ENCODE measurements at regions not wholly inside any gene's neighbourhood (a gene's known extent, or its start where the extent isn't known, plus 50 kb on each side); places are given as distances from the start of the nearest gene placed in this dataset.

- DNase-seq, result no peak
- no peak overlapping the region for H3K4me2 ChIP-seq (ENCODE audit: low read length)
- H3K27me3 ChIP-seq (ENCODE audit: insufficient read depth, low read length), result no peaks in the 10 kb centered on the region
- H3K9me3 ChIP-seq (ENCODE audit: insufficient read depth, low read depth, low read length), result no peaks in the 10 kb centered on the region
- no peak overlapping the region for H2BK12ac ChIP-seq (ENCODE audit: low read length)
- H3K79me1 ChIP-seq (ENCODE audit: low read length), result peaks cover 9% of the 10 kb centered on the region
- H3K23ac ChIP-seq (ENCODE audit: low read length), result no peak overlapping the region
- no peak overlapping the region for H2BK5ac ChIP-seq (ENCODE audit: low read depth, low read length, poor library complexity)
- H4K12ac ChIP-seq (ENCODE audit: low read depth, low read length), result no peak overlapping the region
- H2AK5ac ChIP-seq (ENCODE audit: low read length), result no peak overlapping the region
- no peak overlapping the region for H3K18ac ChIP-seq (ENCODE audit: low read length)
- no peak overlapping the region for H3K4me3 ChIP-seq (ENCODE audit: low read depth, low read length)
- H3K79me2 ChIP-seq (ENCODE audit: control insufficient read depth, insufficient read depth, low read length, poor library complexity), result no peaks in the 10 kb centered on the region
- H2AFZ ChIP-seq (ENCODE audit: insufficient read depth, low read length, poor library complexity), result no peak overlapping the region
- no peak overlapping the region for H2BK120ac ChIP-seq (ENCODE audit: insufficient read depth, low read length, poor library complexity)
- no CpG with 5 or more reads among the region's 3 CpGs for WGBS (ENCODE audit: extremely low coverage, insufficient coverage, insufficient read length)
- H3K4ac ChIP-seq (ENCODE audit: low read depth, low read length), result no peak overlapping the region
- no peaks in the 10 kb centered on the region for H3K36me3 ChIP-seq (ENCODE audit: control insufficient read depth in 1 of 2, insufficient read depth in 2 of 2, low read length in 2 of 2)
- no peak overlapping the region for H3K9ac ChIP-seq (ENCODE audit: low read length)
- no peak overlapping the region for H4K91ac ChIP-seq (ENCODE audit: low read depth, low read length)
- no peak overlapping the region for H3K14ac ChIP-seq (ENCODE audit: low read length)
- no peak overlapping the region for H3K27ac ChIP-seq (ENCODE audit: low read depth, low read length)
- no peak overlapping the region for H4K8ac ChIP-seq (ENCODE audit: low read depth, low read length)
- H3K4me1 ChIP-seq (ENCODE audit: control insufficient read depth in 1 of 2, insufficient read depth in 2 of 2, low read length in 2 of 2), result peaks cover 8% of the 10 kb centered on the region in 2 experiments
Observed at GRCh38 chr5:112576298-112576925, 157.3 kb upstream of the EPB41L4A start.

- Histone ChIP-seq H3K4ac (ENCODE audit: low read depth, low read length) (no peak overlapping the region), H3K36me3 (ENCODE audit: control insufficient read depth in 1 of 2, insufficient read depth in 2 of 2, low read length in 2 of 2) (no peaks in the 10 kb centered on the region), H3K18ac (ENCODE audit: low read length) (no peak overlapping the region), H3K9ac (ENCODE audit: low read length) (no peak overlapping the region), H3K23ac (ENCODE audit: low read length) (no peak overlapping the region), H2BK5ac (ENCODE audit: low read depth, low read length, poor library complexity) (no peak overlapping the region), H4K91ac (ENCODE audit: low read depth, low read length) (no peak overlapping the region), H3K79me2 (ENCODE audit: control insufficient read depth, insufficient read depth, low read length, poor library complexity) (no peaks in the 10 kb centered on the region), H2BK120ac (ENCODE audit: insufficient read depth, low read length, poor library complexity) (no peak overlapping the region), H4K12ac (ENCODE audit: low read depth, low read length) (no peak overlapping the region), H3K27me3 (ENCODE audit: insufficient read depth, low read length) (no peaks in the 10 kb centered on the region), H3K9me3 (ENCODE audit: insufficient read depth, low read depth, low read length) (peaks cover 2% of the 10 kb centered on the region), H3K4me2 (ENCODE audit: low read length) (no peak overlapping the region), H4K8ac (ENCODE audit: low read depth, low read length) (no peak overlapping the region), H2AFZ (ENCODE audit: insufficient read depth, low read length, poor library complexity) (no peak overlapping the region), H2AK5ac (ENCODE audit: low read length) (no peak overlapping the region), H3K4me1 (ENCODE audit: control insufficient read depth in 1 of 2, insufficient read depth in 2 of 2, low read length in 2 of 2) (peaks cover 22 to 34% of the 10 kb centered on the region in 2 experiments), H3K14ac (ENCODE audit: low read length) (no peak overlapping the region), H2BK12ac (ENCODE audit: low read length) (no peak overlapping the region), H3K79me1 (ENCODE audit: low read length) (peaks cover 9% of the 10 kb centered on the region), H3K27ac (ENCODE audit: low read depth, low read length) (peak overlapping the region; percentile 24), H3K4me3 (ENCODE audit: low read depth, low read length) (no peak overlapping the region)
- peak; percentile 17 to 73 for DNase-seq
- no CpG with 5 or more reads among the region's 1 CpG for WGBS (ENCODE audit: extremely low coverage, insufficient coverage, insufficient read length)
Observed at GRCh38 chr5:112579599-112580170, 158.0 kb upstream of the APC start.

GRCh38 chr5:112581811-112582320 is 155.8 kb upstream of the APC start:
- no peak overlapping the region for H3K4ac ChIP-seq (ENCODE audit: low read depth, low read length)
- H3K79me1 ChIP-seq (ENCODE audit: low read length), result peaks cover 9% of the 10 kb centered on the region
- no peaks in the 10 kb centered on the region for H3K36me3 ChIP-seq (ENCODE audit: control insufficient read depth in 1 of 2, insufficient read depth in 2 of 2, low read length in 2 of 2)
- WGBS (ENCODE audit: extremely low coverage, insufficient coverage, insufficient read length), result no CpG with 5 or more reads among the region's 9 CpGs
- no peak overlapping the region for H3K4me2 ChIP-seq (ENCODE audit: low read length)
- no peak overlapping the region for H3K23ac ChIP-seq (ENCODE audit: low read length)
- no peak overlapping the region for H3K14ac ChIP-seq (ENCODE audit: low read length)
- peaks cover 2% of the 10 kb centered on the region for H3K9me3 ChIP-seq (ENCODE audit: insufficient read depth, low read depth, low read length)
- no peak overlapping the region for H2AK5ac ChIP-seq (ENCODE audit: low read length)
- H2BK12ac ChIP-seq (ENCODE audit: low read length), result no peak overlapping the region
- H4K8ac ChIP-seq (ENCODE audit: low read depth, low read length), result no peak overlapping the region
- H3K27ac ChIP-seq (ENCODE audit: low read depth, low read length), result peak overlapping the region; percentile 28
- H3K18ac ChIP-seq (ENCODE audit: low read length), result no peak overlapping the region
- H4K91ac ChIP-seq (ENCODE audit: low read depth, low read length), result no peak overlapping the region
- H2BK5ac ChIP-seq (ENCODE audit: low read depth, low read length, poor library complexity), result no peak overlapping the region
- H4K12ac ChIP-seq (ENCODE audit: low read depth, low read length), result no peak overlapping the region
- no peak overlapping the region for H3K4me3 ChIP-seq (ENCODE audit: low read depth, low read length)
- H3K27me3 ChIP-seq (ENCODE audit: insufficient read depth, low read length), result no peaks in the 10 kb centered on the region
- no peak overlapping the region for H2BK120ac ChIP-seq (ENCODE audit: insufficient read depth, low read length, poor library complexity)
- DNase-seq, result peak; percentile 71 to 83
- H3K4me1 ChIP-seq (ENCODE audit: control insufficient read depth in 1 of 2, insufficient read depth in 2 of 2, low read length in 2 of 2), result peaks cover 22 to 36% of the 10 kb centered on the region in 2 experiments
- H3K79me2 ChIP-seq (ENCODE audit: control insufficient read depth, insufficient read depth, low read length, poor library complexity), result no peaks in the 10 kb centered on the region
- no peak overlapping the region for H2AFZ ChIP-seq (ENCODE audit: insufficient read depth, low read length, poor library complexity)
- no peak overlapping the region for H3K9ac ChIP-seq (ENCODE audit: low read length)

GRCh38 chr5:112583166-112583565 is 154.5 kb upstream of the APC start:
- WGBS (ENCODE audit: extremely low coverage, insufficient coverage, insufficient read length), result no CpG with 5 or more reads among the region's 4 CpGs
- no peak overlapping the region for H2AFZ ChIP-seq (ENCODE audit: insufficient read depth, low read length, poor library complexity)

More at GRCh38 chr5:112583166-112583565, 154.5 kb upstream of the APC start:
- Histone ChIP-seq H3K4ac (ENCODE audit: low read depth, low read length) (no peak overlapping the region), H2AK5ac (ENCODE audit: low read length) (no peak overlapping the region), H3K27ac (ENCODE audit: low read depth, low read length) (no peak overlapping the region), H3K14ac (ENCODE audit: low read length) (no peak overlapping the region), H2BK5ac (ENCODE audit: low read depth, low read length, poor library complexity) (no peak overlapping the region), H3K18ac (ENCODE audit: low read length) (no peak overlapping the region), H3K4me1 (ENCODE audit: control insufficient read depth in 1 of 2, insufficient read depth in 2 of 2, low read length in 2 of 2) (peaks cover 22 to 36% of the 10 kb centered on the region in 2 experiments), H4K8ac (ENCODE audit: low read depth, low read length) (no peak overlapping the region), H2BK120ac (ENCODE audit: insufficient read depth, low read length, poor library complexity) (no peak overlapping the region), H3K79me1 (ENCODE audit: low read length) (peaks cover 9% of the 10 kb centered on the region), H3K23ac (ENCODE audit: low read length) (no peak overlapping the region), H3K36me3 (ENCODE audit: control insufficient read depth in 1 of 2, insufficient read depth in 2 of 2, low read length in 2 of 2) (no peaks in the 10 kb centered on the region), H3K9me3 (ENCODE audit: insufficient read depth, low read depth, low read length) (peaks cover 2% of the 10 kb centered on the region), H3K27me3 (ENCODE audit: insufficient read depth, low read length) (no peaks in the 10 kb centered on the region), H4K91ac (ENCODE audit: low read depth, low read length) (no peak overlapping the region), H4K12ac (ENCODE audit: low read depth, low read length) (no peak overlapping the region), H2BK12ac (ENCODE audit: low read length) (no peak overlapping the region), H3K4me3 (ENCODE audit: low read depth, low read length) (no peak overlapping the region), H3K9ac (ENCODE audit: low read length) (no peak overlapping the region), H3K4me2 (ENCODE audit: low read length) (no peak overlapping the region), H3K79me2 (ENCODE audit: control insufficient read depth, insufficient read depth, low read length, poor library complexity) (no peaks in the 10 kb centered on the region)
- DNase-seq, result no peak
